HG02642 (cell line): ENCODE measurements at regions not wholly inside any gene's neighbourhood (a gene's known extent, or its start where the extent isn't known, plus 50 kb on each side); places are given as distances from the start of the nearest gene placed in this dataset.

ENCODE experiments used
- ATAC-seq: cut with Tn5 transposase; IDR thresholded peaks from one replicate; pipeline ENCODE4 v1.9.1; 2021; ENCODE audit warnings: mild to moderate bottlenecking; ENCODE audit not compliant: unreplicated experiment, poor library complexity

GRCh38 chr3:107062310-107062709 is 314.9 kb upstream of the CCDC54 start:
- ATAC-seq: no peak

- no peak for ATAC-seq
Measured at GRCh38 chr3:107062787-107063186, 314.5 kb upstream of the CCDC54 start.

- ATAC-seq: no peak
Measured at GRCh38 chr3:107063351-107063750, 313.9 kb upstream of the CCDC54 start.

- peak; percentile 95 for ATAC-seq
Measured at GRCh38 chr3:107064405-107065060, 312.7 kb upstream of the CCDC54 start.

- ATAC-seq: no peak
Measured at GRCh38 chr3:107065094-107065861, 312.0 kb upstream of the CCDC54 start.

- no peak for ATAC-seq
Measured at GRCh38 chr3:107067421-107067820, 309.8 kb upstream of the CCDC54 start.

GRCh38 chr3:107068980-107069379 is 308.3 kb upstream of the CCDC54 start:
- no peak for ATAC-seq

GRCh38 chr3:107076946-107077345 is 300.3 kb upstream of the CCDC54 start:
- no peak for ATAC-seq

- ATAC-seq: no peak
Measured at GRCh38 chr3:107077391-107077790, 299.8 kb upstream of the CCDC54 start.

- ATAC-seq: no peak
Measured at GRCh38 chr3:107082527-107082926, 294.7 kb upstream of the CCDC54 start.

- ATAC-seq: no peak
Measured at GRCh38 chr3:107085261-107085660, 292.0 kb upstream of the CCDC54 start.

- no peak for ATAC-seq
Measured at GRCh38 chr3:107092121-107092520, 285.1 kb upstream of the CCDC54 start.

GRCh38 chr3:107098864-107099263 is 278.4 kb upstream of the CCDC54 start:
- ATAC-seq: no peak

GRCh38 chr3:107100137-107100536 is 277.1 kb upstream of the CCDC54 start:
- no peak for ATAC-seq

GRCh38 chr3:107100573-107100972 is 276.7 kb upstream of the CCDC54 start:
- no peak for ATAC-seq

- ATAC-seq: no peak
Measured at GRCh38 chr3:107103786-107104185, 273.5 kb upstream of the CCDC54 start.

- ATAC-seq: no peak
Measured at GRCh38 chr3:107106316-107106715, 270.9 kb upstream of the CCDC54 start.

- no peak for ATAC-seq
Measured at GRCh38 chr3:107106907-107107306, 270.3 kb upstream of the CCDC54 start.

- no peak for ATAC-seq
Measured at GRCh38 chr3:107110596-107111305, 266.5 kb upstream of the CCDC54 start.

- ATAC-seq: no peak
Measured at GRCh38 chr3:107111872-107112271, 265.4 kb upstream of the CCDC54 start.

- no peak for ATAC-seq
Measured at GRCh38 chr3:107112356-107112755, 264.9 kb upstream of the CCDC54 start.
